ENCODE measurements at regions not wholly inside any gene's neighbourhood (a gene's known extent, or its start where the extent isn't known, plus 50 kb on each side); places are given as distances from the start of the nearest gene placed in this dataset.

GRCh38 chr1:101323535-101323934, 86.7 kb downstream of the S1PR1 start:
- Histone ChIP-seq H3K27me3 (ENCODE audit: insufficient read depth, low read depth, severe bottlenecking) (peaks cover 72% of the 10 kb centered on the region), H3K4me3 (ENCODE audit: low read depth, low read length) (no peak overlapping the region), H3K27ac (no peak overlapping the region), H3K9me3 (ENCODE audit: severe bottlenecking) (no peaks in the 10 kb centered on the region), H3K36me3 (no peaks in the 10 kb centered on the region)
- DNase-seq = no peak
- TF ChIP-seq CTCF (IDR thresholded peaks at IDR 0.05; ENCODE audit: low read depth, low read length) = no peak

- H3K27me3 ChIP-seq (ENCODE audit: insufficient read depth, low read depth, severe bottlenecking) = peaks cover 66% of the 10 kb centered on the region
- no peaks in the 10 kb centered on the region for H3K9me3 ChIP-seq (ENCODE audit: severe bottlenecking)
- no peak for DNase-seq
- H3K4me3 ChIP-seq (ENCODE audit: low read depth, low read length) = no peak overlapping the region
- no peaks in the 10 kb centered on the region for H3K36me3 ChIP-seq
- no peak overlapping the region for H3K27ac ChIP-seq
- TF ChIP-seq CTCF (IDR thresholded peaks at IDR 0.05; ENCODE audit: low read depth, low read length) = no peak
These were observed 88.3 kb downstream of the S1PR1 start for GRCh38 chr1:101325144-101325543.

GRCh38 chr1:101330427-101331130, 93.8 kb downstream of the S1PR1 start:
- H3K9me3 ChIP-seq (ENCODE audit: severe bottlenecking) = no peaks in the 10 kb centered on the region
- H3K27ac ChIP-seq = no peak overlapping the region
- H3K36me3 ChIP-seq = no peaks in the 10 kb centered on the region
- H3K27me3 ChIP-seq (ENCODE audit: insufficient read depth, low read depth, severe bottlenecking) = peaks cover 43% of the 10 kb centered on the region
- no peak overlapping the region for H3K4me3 ChIP-seq (ENCODE audit: low read depth, low read length)
- no peak for TF ChIP-seq CTCF (IDR thresholded peaks at IDR 0.05; ENCODE audit: low read depth, low read length)
- no peak for DNase-seq

GRCh38 chr1:101331794-101332193, 95.0 kb downstream of the S1PR1 start:
- DNase-seq = no peak
- no peak for TF ChIP-seq CTCF (IDR thresholded peaks at IDR 0.05; ENCODE audit: low read depth, low read length)
- no peak overlapping the region for H3K27ac ChIP-seq

GRCh38 chr1:101332633-101333032, 95.8 kb downstream of the S1PR1 start:
- no peak for TF ChIP-seq CTCF (IDR thresholded peaks at IDR 0.05; ENCODE audit: low read depth, low read length)
- Histone ChIP-seq H3K36me3 (no peaks in the 10 kb centered on the region), H3K27me3 (ENCODE audit: insufficient read depth, low read depth, severe bottlenecking) (peaks cover 42% of the 10 kb centered on the region), H3K27ac (no peak overlapping the region), H3K9me3 (ENCODE audit: severe bottlenecking) (no peaks in the 10 kb centered on the region), H3K4me3 (ENCODE audit: low read depth, low read length) (no peak overlapping the region)
- DNase-seq = no peak

More at GRCh38 chr1:101331794-101332193, 95.0 kb downstream of the S1PR1 start:
- Histone ChIP-seq H3K4me3 (ENCODE audit: low read depth, low read length) (no peak overlapping the region), H3K9me3 (ENCODE audit: severe bottlenecking) (no peaks in the 10 kb centered on the region), H3K27me3 (ENCODE audit: insufficient read depth, low read depth, severe bottlenecking) (peaks cover 37% of the 10 kb centered on the region), H3K36me3 (no peaks in the 10 kb centered on the region)

GRCh38 chr1:101333186-101333585, 96.4 kb downstream of the S1PR1 start:
- no peak for TF ChIP-seq CTCF (IDR thresholded peaks at IDR 0.05; ENCODE audit: low read depth, low read length)
- peaks cover 40% of the 10 kb centered on the region for H3K27me3 ChIP-seq (ENCODE audit: insufficient read depth, low read depth, severe bottlenecking)
- H3K4me3 ChIP-seq (ENCODE audit: low read depth, low read length) = no peak overlapping the region
- DNase-seq = no peak
- H3K9me3 ChIP-seq (ENCODE audit: severe bottlenecking) = no peaks in the 10 kb centered on the region
- no peak overlapping the region for H3K27ac ChIP-seq
- no peaks in the 10 kb centered on the region for H3K36me3 ChIP-seq
